ENCODE measurements at regions not wholly inside any gene's neighbourhood (a gene's known extent, or its start where the extent isn't known, plus 50 kb on each side); places are given as distances from the start of the nearest gene placed in this dataset.

- no peak for DNase-seq (ENCODE audit: extremely low spot score)
- ChIA-PET POLR2A (no interaction called here), CTCF (interaction anchor here (1.0 to 1.8 kb wide), 4 partner anchors 71 to 518 kb away, joined by 3 to 5 read pairs (median 4); no protein-coding TSS in a partner anchor)
- peak; percentile 22 for TF ChIP-seq CTCF (IDR thresholded peaks at IDR 0.05; ENCODE audit: control extremely low read depth, extremely low read depth, low read depth, missing control alignments)
Measured at GRCh38 chr17:77501101-77501566, 360.4 kb downstream of the SEC14L1 start.

GRCh38 chr17:77501751-77502625, 361.2 kb downstream of the SEC14L1 start:
- TF ChIP-seq CTCF (IDR thresholded peaks at IDR 0.05; ENCODE audit: control extremely low read depth, extremely low read depth, low read depth, missing control alignments), result no peak
- no peak for DNase-seq (ENCODE audit: extremely low spot score)
- POLR2A ChIA-PET, result no interaction called here
- CTCF ChIA-PET, result interaction anchor here (1.0 to 1.8 kb wide), 4 partner anchors 72 to 517 kb away, joined by 3 to 5 read pairs (median 4); no protein-coding TSS in a partner anchor

GRCh38 chr17:77502626-77503292, 362.0 kb downstream of the SEC14L1 start:
- ChIA-PET POLR2A (interaction anchor here (0.6 kb wide), 1 partner anchor 73 kb away, joined by 3 read pairs; no protein-coding TSS in a partner anchor), CTCF (interaction anchor here (0.8 to 1.5 kb wide), 2 partner anchors 7 to 171 kb away, joined by 3 to 4 read pairs; no protein-coding TSS in a partner anchor)
- TF ChIP-seq CTCF (IDR thresholded peaks at IDR 0.05; ENCODE audit: control extremely low read depth, extremely low read depth, low read depth, missing control alignments), result no peak
- DNase-seq (ENCODE audit: extremely low spot score), result no peak

- POLR2A ChIA-PET, result interaction anchor here (0.6 kb wide), 1 partner anchor 74 kb away, joined by 3 read pairs; no protein-coding TSS in a partner anchor
- no peak for DNase-seq (ENCODE audit: extremely low spot score)
- CTCF ChIA-PET, result interaction anchor here (0.8 to 1.5 kb wide), 2 partner anchors 8 to 172 kb away, joined by 3 to 4 read pairs; no protein-coding TSS in a partner anchor
- no peak for TF ChIP-seq CTCF (IDR thresholded peaks at IDR 0.05; ENCODE audit: control extremely low read depth, extremely low read depth, low read depth, missing control alignments)
Measured at GRCh38 chr17:77503293-77503655, 362.5 kb downstream of the SEC14L1 start.

- TF ChIP-seq CTCF (IDR thresholded peaks at IDR 0.05; ENCODE audit: control extremely low read depth, extremely low read depth, low read depth, missing control alignments), result no peak
- no peak for DNase-seq (ENCODE audit: extremely low spot score)
- ChIA-PET POLR2A (no interaction called here), CTCF (interaction anchor here (1.2 to 1.8 kb wide), 2 partner anchors 9 to 74 kb away, joined by 5 to 12 read pairs; no protein-coding TSS in a partner anchor)
Measured at GRCh38 chr17:77503916-77504651, 363.3 kb downstream of the SEC14L1 start.
